ENCODE measurements at regions not wholly inside any gene's neighbourhood (a gene's known extent, or its start where the extent isn't known, plus 50 kb on each side); places are given as distances from the start of the nearest gene placed in this dataset.

DNA sequence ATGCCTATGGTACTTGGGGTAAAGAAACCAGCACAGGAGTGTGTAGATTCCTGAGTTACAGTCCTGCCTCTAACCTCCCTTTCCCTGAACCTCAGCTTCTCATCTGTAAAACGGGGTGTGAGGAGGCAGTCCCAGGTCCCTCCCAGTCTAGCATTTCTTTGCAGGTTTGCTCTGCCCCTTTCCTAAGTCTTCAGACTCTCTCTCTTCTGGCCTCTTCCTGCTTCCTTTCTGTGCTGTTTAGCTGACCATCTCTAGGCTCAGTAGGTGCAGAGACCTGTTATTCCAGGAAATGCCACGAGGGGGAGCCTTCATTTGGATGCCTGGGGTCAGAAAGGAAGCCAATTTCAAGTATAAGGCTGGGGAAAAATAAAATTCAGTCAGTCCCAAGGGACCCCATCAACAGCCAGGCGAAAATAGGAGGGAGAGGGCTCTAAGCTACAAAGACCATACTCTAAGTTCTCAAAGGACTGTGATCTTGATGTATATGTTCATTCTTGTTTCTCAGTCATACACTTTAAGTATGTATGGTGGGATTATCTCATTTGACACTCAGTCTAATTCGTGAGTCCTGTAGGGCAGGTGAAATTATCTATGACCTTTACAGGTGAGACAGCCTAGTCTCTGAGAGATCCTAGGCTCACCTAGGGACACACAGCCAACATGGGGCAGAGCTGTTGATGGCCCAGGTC, 89.1 kb downstream of the NCR2 start:
- DNase-seq (peak; percentile 84), ATAC-seq (peak; percentile 32 to 34)
- Mint-ChIP-seq H3K36me3 (ENCODE audit: insufficient read depth) (no peaks in the 10 kb centered on the region), H3K4me3 (no peak overlapping the region), H3K4me1 (ENCODE audit: low read depth) (peaks cover 13% of the 10 kb centered on the region), H3K27me3 (ENCODE audit: low read depth) (peaks cover 26% of the 10 kb centered on the region), H3K9me3 (no peaks in the 10 kb centered on the region)

DNA sequence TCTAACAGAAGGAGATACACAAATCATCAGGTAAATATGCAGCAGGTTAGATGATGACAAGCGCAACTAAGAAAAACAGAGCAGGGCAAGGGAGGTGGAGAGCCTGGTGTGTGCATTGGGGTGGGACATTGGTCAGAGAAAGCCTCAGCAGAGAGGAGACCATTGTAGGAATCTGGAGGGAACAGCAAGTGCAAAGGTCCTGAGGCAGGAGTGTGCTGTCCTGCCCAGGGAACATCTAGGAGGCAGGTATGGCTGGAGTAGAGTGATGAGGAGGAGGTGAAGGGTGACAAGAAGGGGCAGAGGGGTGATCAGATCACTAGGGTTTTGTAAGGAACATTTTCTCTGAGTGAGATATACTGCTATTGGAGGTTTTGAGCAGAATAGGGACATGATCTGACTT, 90.1 kb downstream of the NCR2 start:
- ATAC-seq (no peak), DNase-seq (no peak)
- Mint-ChIP-seq H3K9me3 (no peaks in the 10 kb centered on the region), H3K4me1 (ENCODE audit: low read depth) (peaks cover 16% of the 10 kb centered on the region), H3K36me3 (ENCODE audit: insufficient read depth) (no peaks in the 10 kb centered on the region), H3K27me3 (ENCODE audit: low read depth) (peaks cover 29% of the 10 kb centered on the region), H3K4me3 (no peak overlapping the region)

- Mint-ChIP-seq H3K36me3 (ENCODE audit: insufficient read depth) (no peaks in the 10 kb centered on the region), H3K27me3 (ENCODE audit: low read depth) (peaks cover 31% of the 10 kb centered on the region), H3K9me3 (no peaks in the 10 kb centered on the region), H3K4me3 (no peak overlapping the region), H3K4me1 (ENCODE audit: low read depth) (peaks cover 16% of the 10 kb centered on the region)
- DNase-seq (no peak), ATAC-seq (no peak)
Observed at GRCh38 chr6:41426438-41426851, 91.0 kb downstream of the NCR2 start.

GRCh38 chr6:41426888-41427641, 91.7 kb downstream of the NCR2 start:
- DNase-seq: no peak
- no peaks in the 10 kb centered on the region for H3K36me3 Mint-ChIP-seq (ENCODE audit: insufficient read depth)
- peaks cover 33% of the 10 kb centered on the region for H3K27me3 Mint-ChIP-seq (ENCODE audit: low read depth)
- no peaks in the 10 kb centered on the region for H3K9me3 Mint-ChIP-seq
- H3K4me1 Mint-ChIP-seq (ENCODE audit: low read depth): peaks cover 16% of the 10 kb centered on the region
- peak overlapping the region; percentile 16 for H3K4me3 Mint-ChIP-seq
- ATAC-seq: no peak

DNA sequence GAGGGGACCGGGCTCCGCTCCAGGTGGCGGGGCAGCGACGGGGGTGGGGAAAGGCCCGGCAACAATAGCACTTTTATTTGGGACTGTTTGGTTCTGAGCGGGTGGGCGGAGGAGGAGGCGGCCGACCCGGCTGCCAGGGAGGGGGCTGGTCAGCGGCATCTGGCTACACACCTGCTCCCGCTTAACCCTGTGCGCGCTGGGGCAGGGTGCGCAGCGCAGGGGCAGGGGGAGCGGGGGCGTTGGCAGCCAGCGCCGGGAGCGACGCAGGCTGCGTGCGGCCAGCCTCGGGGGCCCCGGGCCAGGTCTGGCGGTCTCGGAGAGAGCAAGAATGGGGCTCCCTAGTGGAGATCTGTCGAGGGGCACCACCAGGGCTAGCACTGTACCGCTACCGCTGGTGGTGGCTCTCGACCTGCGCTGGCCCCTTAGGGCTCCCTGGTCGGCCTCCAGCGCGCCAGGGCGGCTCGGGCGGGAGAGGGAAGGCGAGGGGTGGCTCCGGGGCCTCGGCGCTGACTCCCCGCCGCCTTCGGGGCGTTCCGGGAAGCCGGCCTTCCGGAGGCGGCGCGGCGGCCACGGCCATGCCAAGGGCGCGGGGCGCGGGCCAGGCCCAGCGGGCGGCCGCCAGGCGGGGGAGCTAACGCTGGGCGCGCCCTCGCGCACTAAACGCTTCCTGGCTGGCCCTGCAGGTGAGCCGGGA, 92.4 kb downstream of the NCR2 start:
- ATAC-seq: peak; percentile 39 to 53
- Mint-ChIP-seq H3K4me3 (no peak overlapping the region), H3K36me3 (ENCODE audit: insufficient read depth) (no peaks in the 10 kb centered on the region), H3K9me3 (no peaks in the 10 kb centered on the region), H3K27me3 (ENCODE audit: low read depth) (peaks cover 32% of the 10 kb centered on the region), H3K4me1 (ENCODE audit: low read depth) (peaks cover 16% of the 10 kb centered on the region)
- DNase-seq: no peak

- H3K4me1 Mint-ChIP-seq (ENCODE audit: low read depth): peaks cover 16% of the 10 kb centered on the region
- no peak for DNase-seq
- peaks cover 31% of the 10 kb centered on the region for H3K27me3 Mint-ChIP-seq (ENCODE audit: low read depth)
- no peaks in the 10 kb centered on the region for H3K36me3 Mint-ChIP-seq (ENCODE audit: insufficient read depth)
- H3K4me3 Mint-ChIP-seq: peak overlapping the region; percentile 57
- H3K9me3 Mint-ChIP-seq: no peaks in the 10 kb centered on the region
- no peak for ATAC-seq
Observed at GRCh38 chr6:41428336-41428995, 93.1 kb downstream of the NCR2 start.

GRCh38 chr6:41428996-41429421, 93.6 kb downstream of the NCR2 start:
- Mint-ChIP-seq H3K9me3 (no peaks in the 10 kb centered on the region), H3K4me1 (ENCODE audit: low read depth) (peaks cover 16% of the 10 kb centered on the region), H3K36me3 (ENCODE audit: insufficient read depth) (no peaks in the 10 kb centered on the region), H3K4me3 (peak overlapping the region; percentile 57), H3K27me3 (ENCODE audit: low read depth) (peaks cover 31% of the 10 kb centered on the region)
- DNase-seq (peak; percentile 25), ATAC-seq (peak; percentile 68 to 71)

- Mint-ChIP-seq H3K36me3 (ENCODE audit: insufficient read depth) (no peaks in the 10 kb centered on the region), H3K4me3 (no peak overlapping the region), H3K9me3 (no peaks in the 10 kb centered on the region), H3K27me3 (ENCODE audit: low read depth) (peaks cover 31% of the 10 kb centered on the region), H3K4me1 (ENCODE audit: low read depth) (peaks cover 16% of the 10 kb centered on the region)
- ATAC-seq: no peak
- no peak for DNase-seq
Observed at GRCh38 chr6:41429506-41430504, 94.4 kb downstream of the NCR2 start.

- no peak overlapping the region for H3K4me3 Mint-ChIP-seq
- no peaks in the 10 kb centered on the region for H3K9me3 Mint-ChIP-seq
- no peaks in the 10 kb centered on the region for H3K36me3 Mint-ChIP-seq (ENCODE audit: insufficient read depth)
- peaks cover 31% of the 10 kb centered on the region for H3K27me3 Mint-ChIP-seq (ENCODE audit: low read depth)
- H3K4me1 Mint-ChIP-seq (ENCODE audit: low read depth): peaks cover 16% of the 10 kb centered on the region
- ATAC-seq (no peak), DNase-seq (no peak)
Observed at GRCh38 chr6:41430875-41431274, 95.5 kb downstream of the NCR2 start.

DNA sequence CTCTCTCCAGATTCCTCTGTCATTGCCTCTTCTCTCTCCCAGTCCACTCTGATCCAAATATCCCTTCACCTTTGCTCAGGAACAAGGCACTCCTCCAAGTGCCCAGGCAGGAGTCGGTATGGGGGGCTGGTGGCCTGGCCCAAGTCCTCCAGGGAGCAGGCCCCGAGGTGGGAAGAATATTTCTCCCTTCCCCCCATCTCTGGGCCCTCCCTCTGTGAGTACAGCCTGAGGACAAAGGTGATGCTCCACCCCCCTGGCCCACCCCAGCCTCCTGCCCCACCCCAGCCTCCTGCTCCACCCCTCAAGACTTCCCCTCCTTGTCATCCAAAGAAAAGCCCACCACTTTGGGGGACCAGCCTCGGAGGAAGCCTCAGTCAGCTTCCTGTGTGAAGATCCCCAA, 96.9 kb downstream of the NCR2 start:
- no peak for ATAC-seq

GRCh38 chr6:41434803-41435481, 99.5 kb downstream of the NCR2 start:
- Mint-ChIP-seq H3K9me3 (no peaks in the 10 kb centered on the region), H3K27me3 (ENCODE audit: low read depth) (peaks cover 20% of the 10 kb centered on the region), H3K4me3 (no peak overlapping the region), H3K4me1 (ENCODE audit: low read depth) (peaks cover 13% of the 10 kb centered on the region), H3K36me3 (ENCODE audit: insufficient read depth) (no peaks in the 10 kb centered on the region)
- DNase-seq: no peak
- no peak for ATAC-seq

More for the DNA sequence above, 96.9 kb downstream of the NCR2 start:
- peaks cover 13% of the 10 kb centered on the region for H3K4me1 Mint-ChIP-seq (ENCODE audit: low read depth)
- H3K4me3 Mint-ChIP-seq: no peak overlapping the region
- H3K27me3 Mint-ChIP-seq (ENCODE audit: low read depth): peaks cover 31% of the 10 kb centered on the region
- no peak for DNase-seq
- H3K36me3 Mint-ChIP-seq (ENCODE audit: insufficient read depth): no peaks in the 10 kb centered on the region
- H3K9me3 Mint-ChIP-seq: no peaks in the 10 kb centered on the region

DNA sequence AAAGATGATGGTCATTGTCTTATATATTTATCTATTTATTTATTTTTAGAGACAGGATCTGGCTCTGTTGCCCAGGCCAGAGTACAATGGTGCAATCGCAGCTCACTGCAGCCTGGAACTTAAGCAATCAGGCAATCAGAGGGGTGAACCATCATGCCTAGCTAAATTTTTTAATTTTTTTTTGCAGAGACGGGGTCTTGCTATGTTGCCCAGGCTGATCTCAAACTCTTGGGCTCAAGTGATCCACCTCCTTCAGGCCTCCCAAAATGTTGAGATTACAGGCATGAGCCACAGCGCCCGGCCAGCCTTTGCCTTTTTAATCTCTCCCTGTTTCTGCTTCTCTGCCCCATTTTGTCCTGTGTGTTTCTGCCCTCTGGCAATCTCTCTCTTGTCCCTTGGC, 102.2 kb downstream of the NCR2 start:
- DNase-seq: no peak
- Mint-ChIP-seq H3K4me1 (ENCODE audit: low read depth) (peaks cover 40% of the 10 kb centered on the region), H3K9me3 (no peaks in the 10 kb centered on the region), H3K36me3 (ENCODE audit: insufficient read depth) (no peaks in the 10 kb centered on the region), H3K4me3 (no peak overlapping the region), H3K27me3 (ENCODE audit: low read depth) (peaks cover 10% of the 10 kb centered on the region)
- no peak for ATAC-seq

GRCh38 chr6:41438746-41439145, 103.3 kb downstream of the NCR2 start:
- Mint-ChIP-seq H3K36me3 (ENCODE audit: insufficient read depth) (no peaks in the 10 kb centered on the region), H3K4me3 (no peak overlapping the region), H3K27me3 (ENCODE audit: low read depth) (peaks cover 11% of the 10 kb centered on the region), H3K9me3 (no peaks in the 10 kb centered on the region), H3K4me1 (ENCODE audit: low read depth) (peaks cover 44% of the 10 kb centered on the region)
- no peak for DNase-seq
- ATAC-seq: no peak
